ENCODE measurements at regions not wholly inside any gene's neighbourhood (a gene's known extent, or its start where the extent isn't known, plus 50 kb on each side); places are given as distances from the start of the nearest gene placed in this dataset.
A peak's percentile ranks its signal among the peaks of the same experiment; 100 is the strongest.
"Not testable (repeated sequence)": the region's sequence is repeated elsewhere in the genome, so short reads cannot be mapped to it uniquely, and the experiment has no call there.

DNA sequence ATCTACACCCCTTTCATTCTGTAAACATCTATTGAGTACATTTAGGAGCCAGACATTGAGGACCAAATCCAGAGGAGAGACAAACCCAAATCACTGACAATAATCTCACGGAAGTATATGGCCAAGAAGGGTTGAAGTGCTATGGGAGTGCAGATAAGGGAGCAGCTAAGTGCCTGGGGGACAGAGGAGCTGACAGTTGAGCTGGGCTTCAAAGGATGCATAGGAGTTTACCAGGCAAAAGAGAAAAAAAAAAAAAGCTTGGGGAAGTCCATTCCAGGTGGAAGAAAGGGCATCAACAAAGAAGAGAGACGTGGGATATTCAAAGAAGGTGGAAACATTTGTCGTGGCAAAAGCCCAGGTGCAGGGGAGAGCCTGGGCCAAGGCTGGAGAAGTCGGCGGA, 60.5 kb upstream of the NANOS1 start:
- DNase-seq: no peak

DNA sequence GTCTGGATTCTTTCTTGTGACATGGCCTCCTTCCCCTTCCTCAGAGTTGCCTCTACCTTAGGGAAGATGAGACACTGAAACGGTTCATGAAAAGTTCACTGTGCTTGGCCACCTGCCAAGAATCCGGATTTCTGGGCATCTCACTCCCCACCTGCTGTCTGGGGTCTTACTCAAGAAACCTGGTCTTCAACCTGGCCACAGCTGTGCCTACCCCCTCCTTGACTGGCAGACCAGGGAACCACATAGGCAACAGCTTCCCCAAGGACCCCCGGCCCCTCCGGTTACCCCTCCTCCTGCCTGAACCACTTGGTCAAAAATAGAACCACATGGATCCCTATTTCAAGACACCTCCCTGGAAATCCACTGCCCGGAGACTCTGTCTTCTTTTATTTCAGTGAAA, 58.7 kb upstream of the NANOS1 start:
- DNase-seq: no peak

DNA sequence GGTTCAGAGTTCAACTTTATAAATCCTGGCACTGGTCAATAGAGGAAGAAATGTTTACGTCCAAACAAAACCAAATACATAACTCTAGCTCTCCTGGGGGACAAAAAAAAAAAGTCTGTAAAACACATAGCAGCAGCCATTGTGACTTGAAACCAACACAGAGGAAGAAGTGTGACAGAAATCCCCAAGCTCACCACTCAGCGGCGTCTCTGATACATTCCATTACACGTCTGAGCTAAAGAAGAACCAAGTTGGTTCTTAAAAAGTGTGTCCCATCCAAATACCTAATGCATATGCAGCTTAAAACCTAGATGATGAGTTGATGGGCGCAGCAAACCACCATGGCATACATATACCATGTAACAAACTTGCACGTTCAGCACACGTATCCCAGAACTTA, 58.3 kb upstream of the NANOS1 start:
- peak; percentile 35 for DNase-seq

DNA sequence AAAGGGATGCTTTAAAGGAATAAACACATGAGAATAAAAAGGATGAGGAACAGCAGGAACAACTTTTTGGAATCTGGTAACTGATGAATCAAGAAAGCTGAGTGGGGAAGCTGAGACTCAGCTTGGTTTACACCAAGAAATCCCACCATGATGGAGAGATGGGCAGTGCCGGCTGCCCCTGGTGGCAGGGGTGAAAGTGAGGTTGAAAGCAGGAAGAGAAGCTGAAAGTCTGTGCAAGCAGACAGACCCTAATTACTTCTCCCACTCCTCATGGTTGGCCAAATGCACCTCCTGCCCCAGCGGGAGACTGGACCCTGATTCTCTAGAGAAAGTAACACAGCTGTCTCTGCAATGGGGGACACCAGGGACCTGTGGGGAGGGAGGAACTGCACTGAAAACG, 57.6 kb upstream of the NANOS1 start:
- no peak for DNase-seq

DNA sequence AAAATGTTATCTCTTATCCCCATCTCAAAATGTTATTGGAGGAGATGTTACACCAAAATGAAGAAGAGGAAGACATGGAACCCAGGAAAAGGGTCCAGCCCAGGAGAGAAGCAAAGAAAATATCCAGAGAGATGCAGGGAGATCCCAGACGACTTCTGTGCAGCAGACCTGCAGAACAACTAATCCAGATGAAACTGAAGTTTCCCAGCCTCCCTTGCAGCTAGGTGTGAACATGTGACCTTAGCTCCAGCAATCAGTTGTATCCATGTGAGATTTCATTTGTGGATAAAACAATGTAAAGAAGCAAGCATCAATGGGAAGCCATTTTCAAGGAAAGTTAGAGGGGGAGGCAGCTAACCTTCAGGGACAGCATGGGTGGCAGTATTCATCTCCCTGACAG, 55.8 kb upstream of the NANOS1 start:
- no peak for DNase-seq

DNA sequence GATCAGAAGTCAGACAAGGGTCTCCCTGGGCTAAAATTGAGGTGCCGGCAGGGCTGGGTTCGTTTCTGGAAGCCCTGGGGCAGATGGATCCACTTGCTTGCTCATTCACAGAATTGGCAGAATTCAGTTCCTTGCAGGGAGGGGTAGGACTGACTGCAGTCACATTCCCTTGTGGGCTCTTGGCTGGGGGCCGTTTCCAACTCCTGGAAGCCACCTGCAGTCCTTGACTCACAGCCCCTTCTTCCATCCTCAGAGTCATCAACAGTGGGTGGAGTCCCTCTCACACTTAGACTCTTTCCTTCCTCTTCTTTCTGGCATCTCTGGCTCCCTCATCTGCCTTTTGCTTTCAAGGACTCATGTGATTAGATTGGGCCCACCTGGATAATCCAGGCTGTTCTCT, 54.6 kb upstream of the NANOS1 start:
- no peak for DNase-seq

DNA sequence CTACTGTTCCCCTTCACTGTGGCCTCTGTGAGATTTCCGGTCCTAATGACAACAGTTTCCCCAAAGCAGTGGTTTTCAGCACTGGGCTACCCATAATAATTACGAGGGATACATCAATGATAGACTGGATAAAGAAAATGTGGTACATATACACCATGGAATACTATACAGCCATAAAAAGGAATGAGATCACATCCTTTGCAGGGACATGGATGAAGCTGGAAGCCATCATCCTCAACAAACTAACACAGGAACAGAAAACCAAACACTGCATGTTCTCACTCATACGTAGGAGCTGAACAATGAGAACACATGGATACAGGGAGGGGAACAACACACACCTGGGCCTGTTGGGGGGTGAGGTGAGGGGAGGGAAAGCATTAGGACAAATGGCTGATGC, 53.3 kb upstream of the NANOS1 start:
- DNase-seq: not testable (repeated sequence)

DNA sequence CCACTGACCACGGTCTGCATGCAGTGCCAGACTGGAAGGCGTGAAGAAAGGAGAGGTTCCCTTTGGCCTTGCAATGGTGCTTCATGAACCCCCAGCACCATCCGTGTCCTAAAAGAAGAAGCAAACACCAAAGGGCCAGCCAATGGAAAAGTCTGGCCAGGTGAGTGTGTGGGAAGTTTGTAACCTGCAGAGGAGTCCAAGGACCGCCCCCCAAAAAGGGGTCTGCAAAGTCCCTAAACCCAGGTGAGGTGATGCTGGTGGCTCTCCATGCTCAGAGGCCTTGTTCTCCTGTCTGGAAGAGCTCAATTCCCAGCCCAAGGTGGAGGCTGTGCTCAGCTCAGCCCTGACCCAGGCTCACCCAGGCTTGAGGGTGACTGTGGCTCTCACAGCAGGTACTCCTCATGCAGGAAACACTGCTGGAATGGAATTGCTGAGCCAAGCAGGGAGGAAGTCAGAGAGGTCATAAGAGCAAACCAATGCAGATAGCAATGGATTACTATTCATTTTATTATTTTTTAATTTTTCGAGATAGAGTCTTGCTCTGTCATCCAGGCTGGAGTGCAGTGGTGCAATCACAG, 52.4 kb upstream of the NANOS1 start:
- DNase-seq: no peak

DNA sequence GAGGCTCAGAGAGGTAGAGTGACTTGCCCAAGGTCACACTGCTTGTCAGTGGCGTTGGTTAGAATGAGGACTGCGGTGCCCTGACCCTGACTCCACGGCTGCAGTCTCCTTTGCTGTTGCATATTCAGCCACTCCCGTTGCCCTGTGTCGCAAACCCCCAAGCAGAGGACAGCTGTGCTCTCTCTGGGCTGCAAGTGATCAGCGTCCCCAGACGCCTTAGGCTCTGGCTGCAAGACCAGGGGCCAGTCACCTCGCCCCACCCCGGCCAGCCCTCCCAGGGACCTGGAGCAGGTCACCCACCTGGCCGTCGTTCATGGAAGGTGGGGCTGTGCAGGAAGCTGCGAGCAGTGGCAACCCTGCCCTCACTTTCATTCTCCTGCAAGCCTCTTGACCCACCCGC, 51.7 kb upstream of the NANOS1 start:
- no peak for DNase-seq

DNA sequence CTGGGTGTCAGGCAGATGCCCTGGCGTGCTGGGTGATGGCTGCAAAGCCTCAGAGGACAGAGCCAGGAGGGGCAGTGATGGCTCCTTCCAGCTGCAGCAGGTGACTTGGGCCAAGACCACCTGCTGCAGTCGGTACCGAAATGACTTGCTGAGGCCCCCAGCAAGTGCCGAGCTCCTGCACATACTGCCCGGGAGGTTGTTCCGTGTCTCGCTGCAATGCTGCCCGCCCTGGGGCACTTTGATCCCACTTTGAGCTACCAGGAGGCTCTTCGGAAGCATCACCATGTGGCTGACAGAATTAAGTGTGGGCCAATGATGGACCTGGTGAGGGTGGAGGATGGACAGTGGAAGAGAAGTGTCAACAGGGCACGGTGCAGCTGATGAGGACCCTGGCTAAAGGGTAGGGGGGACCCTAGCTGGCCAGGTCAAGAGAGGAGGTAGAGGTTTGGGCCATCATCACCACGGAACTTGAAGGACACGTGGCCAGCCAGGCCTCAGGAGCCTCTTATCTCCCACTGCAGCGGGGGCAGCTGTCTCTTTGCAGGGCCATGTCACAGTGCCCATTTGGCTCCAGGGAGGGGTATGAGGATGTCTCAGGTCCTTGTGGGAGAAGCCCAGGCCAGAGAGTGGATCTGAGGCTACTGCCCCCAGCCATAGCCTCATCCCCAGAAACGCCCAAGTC, 51.1 kb upstream of the NANOS1 start:
- no peak for DNase-seq

DNA sequence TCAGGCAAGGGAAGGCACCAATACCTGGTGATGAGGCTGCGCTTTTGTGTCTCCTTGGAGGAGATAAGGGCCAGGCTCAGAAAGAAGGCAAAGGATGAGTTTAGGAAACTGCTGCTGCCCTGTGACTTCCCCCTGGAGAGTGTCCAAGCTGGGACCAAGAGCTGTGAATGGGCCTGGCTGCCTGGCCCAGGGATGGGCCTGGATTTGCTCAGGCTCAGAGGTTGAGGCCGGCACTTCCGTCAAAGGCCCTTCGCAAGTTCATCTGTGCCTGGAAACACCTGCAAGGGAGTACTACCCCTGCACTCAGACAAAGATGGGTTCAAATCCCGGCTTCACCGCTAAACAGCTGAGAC, 50.5 kb upstream of the NANOS1 start:
- DNase-seq: no peak

DNA sequence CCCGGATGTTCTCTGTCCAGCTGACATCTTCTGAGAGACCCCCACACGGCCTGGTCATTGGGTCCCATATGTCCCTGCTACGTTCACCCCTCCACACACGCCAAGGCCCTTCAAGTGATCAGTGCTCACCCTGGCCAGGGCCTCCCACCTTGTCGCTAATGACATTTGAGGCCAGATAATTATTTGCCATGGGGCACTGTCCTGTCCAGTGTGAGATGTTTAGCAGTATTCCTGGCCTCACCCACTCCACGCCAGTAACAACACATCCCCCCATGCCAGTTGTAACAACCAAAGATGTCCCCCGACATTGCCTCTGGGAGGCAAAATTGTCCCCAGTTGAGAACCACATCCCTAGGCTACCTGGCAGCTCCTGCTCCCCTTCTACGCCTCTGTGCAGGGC, 49.9 kb upstream of the NANOS1 start:
- DNase-seq: no peak

All from MV-4-11 (cell line).